Right lobe of liver (tissue), 4 donors: ENCODE measurements at regions not wholly inside any gene's neighbourhood (a gene's known extent, or its start where the extent isn't known, plus 50 kb on each side); places are given as distances from the start of the nearest gene placed in this dataset.

Source experiments
- CTCF ChIP-seq, 4 donors: fragments of 200-600 bp in 3 of 4; fragments of 450-650 bp in 1 of 4; IDR thresholded peaks; one replicate each; pipeline versions ENCODE4 v1.5.1 to v1.8.0; 2016 to 2022; ENCODE audit warnings: antibody characterized with exemption in 4 of 4, mild to moderate bottlenecking in 2 of 4
- POLR2A ChIP-seq: fragments of 450-650 bp; IDR thresholded peaks from one replicate; pipeline ENCODE4 v1.6.1; 2017; ENCODE audit warnings: antibody characterized with exemption, mild to moderate bottlenecking
- donor health status: DM: no; HTN: no; CAD: no.
- donor health status: DM: no; HTN: no; CAD: no.
- donor health status: DM: no; HTN: yes; CAD: no.

GRCh38 chr9:20015427-20015931 is 226.6 kb upstream of the SLC24A2 start:
- no peak for TF ChIP-seq CTCF (IDR thresholded peaks at IDR 0.05)
- TF ChIP-seq POLR2A: no peak
